ENCODE measurements at regions not wholly inside any gene's neighbourhood (a gene's known extent, or its start where the extent isn't known, plus 50 kb on each side); places are given as distances from the start of the nearest gene placed in this dataset.

DNA sequence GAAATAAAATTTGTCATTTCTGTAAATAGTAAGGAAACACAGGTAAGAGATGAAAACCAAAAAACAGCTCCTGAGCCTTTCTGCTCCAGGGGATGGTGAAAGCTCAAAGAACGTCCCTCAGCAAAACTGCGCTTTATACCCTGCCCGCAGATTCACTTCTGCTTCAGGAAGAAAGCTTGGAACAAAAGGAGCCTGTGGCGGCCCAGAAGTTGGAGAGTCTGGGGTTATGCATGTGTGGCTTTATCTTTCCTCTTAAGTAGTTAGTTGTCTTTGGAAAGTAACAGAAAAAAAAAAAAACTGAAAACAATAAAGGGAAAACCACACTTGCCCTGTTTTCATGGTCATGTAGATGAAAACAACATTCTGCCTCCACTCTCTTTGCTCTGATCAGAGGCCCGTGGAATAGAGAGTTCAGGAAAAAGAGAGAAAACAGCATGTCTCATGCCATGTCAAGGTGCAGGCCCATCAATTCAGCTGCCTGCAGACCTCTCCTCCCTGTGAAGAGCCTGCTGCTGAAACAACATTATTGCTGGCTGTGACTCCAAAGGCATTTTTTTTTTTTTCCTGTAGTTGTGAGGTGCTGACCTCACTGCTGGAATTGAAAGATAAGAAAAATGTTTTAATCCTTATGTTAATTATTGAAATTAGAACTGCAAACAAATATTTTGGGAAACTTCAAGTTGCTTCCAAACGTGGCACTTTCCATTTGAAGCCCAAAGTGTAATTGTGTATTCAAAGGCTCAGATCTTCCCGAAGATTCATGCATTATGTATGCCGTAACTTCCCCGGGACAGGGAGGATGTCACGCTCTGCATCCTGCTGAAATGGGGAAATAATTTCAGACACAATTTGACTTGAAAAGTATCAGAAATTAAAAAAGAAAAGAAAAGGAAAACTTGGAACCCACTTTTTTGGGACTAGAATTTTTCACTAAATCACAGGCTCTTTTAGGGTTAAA is 108.4 kb upstream of the ZNF385D start:
- no peak overlapping the region for H3K4me3 Mint-ChIP-seq
- no peak overlapping the region for H3K27ac ChIP-seq (ENCODE audit: low read length)
- H3K4me3 ChIP-seq (ENCODE audit: low read length) = no peak overlapping the region
- no peaks in the 10 kb centered on the region for H3K27me3 ChIP-seq (ENCODE audit: control insufficient read depth, insufficient read depth, low read length)
- WGBS (ENCODE audit: insufficient coverage) = 78% methylated on average over 10 of the region's 10 CpGs
- TF ChIP-seq, protein P1, sequence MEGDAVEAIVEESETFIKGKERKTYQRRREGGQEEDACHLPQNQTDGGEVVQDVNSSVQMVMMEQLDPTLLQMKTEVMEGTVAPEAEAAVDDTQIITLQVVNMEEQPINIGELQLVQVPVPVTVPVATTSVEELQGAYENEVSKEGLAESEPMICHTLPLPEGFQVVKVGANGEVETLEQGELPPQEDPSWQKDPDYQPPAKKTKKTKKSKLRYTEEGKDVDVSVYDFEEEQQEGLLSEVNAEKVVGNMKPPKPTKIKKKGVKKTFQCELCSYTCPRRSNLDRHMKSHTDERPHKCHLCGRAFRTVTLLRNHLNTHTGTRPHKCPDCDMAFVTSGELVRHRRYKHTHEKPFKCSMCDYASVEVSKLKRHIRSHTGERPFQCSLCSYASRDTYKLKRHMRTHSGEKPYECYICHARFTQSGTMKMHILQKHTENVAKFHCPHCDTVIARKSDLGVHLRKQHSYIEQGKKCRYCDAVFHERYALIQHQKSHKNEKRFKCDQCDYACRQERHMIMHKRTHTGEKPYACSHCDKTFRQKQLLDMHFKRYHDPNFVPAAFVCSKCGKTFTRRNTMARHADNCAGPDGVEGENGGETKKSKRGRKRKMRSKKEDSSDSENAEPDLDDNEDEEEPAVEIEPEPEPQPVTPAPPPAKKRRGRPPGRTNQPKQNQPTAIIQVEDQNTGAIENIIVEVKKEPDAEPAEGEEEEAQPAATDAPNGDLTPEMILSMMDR (IDR thresholded peaks at IDR 0.05) = no peak
- peaks cover 11% of the 10 kb centered on the region for H3K36me3 Mint-ChIP-seq
- DNase-seq (no peak), ATAC-seq (no peak)
- H3K27ac Mint-ChIP-seq = no peak overlapping the region
- intact Hi-C loops (cut with micrococcal nuclease) = no loop called here
- no peaks in the 10 kb centered on the region for H3K4me1 ChIP-seq (ENCODE audit: control insufficient read depth, insufficient read depth, low read length)
- H3K27me3 Mint-ChIP-seq (ENCODE audit: low read depth in 2 of 2) = no peaks in the 10 kb centered on the region
- no peaks in the 10 kb centered on the region for H3K36me3 ChIP-seq (ENCODE audit: control insufficient read depth, insufficient read depth, low read length)
- H3K4me1 Mint-ChIP-seq = no peaks in the 10 kb centered on the region
- peaks cover 10 to 17% of the 10 kb centered on the region in 2 donors for H3K9me3 Mint-ChIP-seq
- H3K9me3 ChIP-seq (ENCODE audit: control insufficient read depth, insufficient read depth, low read length) = no peaks in the 10 kb centered on the region

DNA sequence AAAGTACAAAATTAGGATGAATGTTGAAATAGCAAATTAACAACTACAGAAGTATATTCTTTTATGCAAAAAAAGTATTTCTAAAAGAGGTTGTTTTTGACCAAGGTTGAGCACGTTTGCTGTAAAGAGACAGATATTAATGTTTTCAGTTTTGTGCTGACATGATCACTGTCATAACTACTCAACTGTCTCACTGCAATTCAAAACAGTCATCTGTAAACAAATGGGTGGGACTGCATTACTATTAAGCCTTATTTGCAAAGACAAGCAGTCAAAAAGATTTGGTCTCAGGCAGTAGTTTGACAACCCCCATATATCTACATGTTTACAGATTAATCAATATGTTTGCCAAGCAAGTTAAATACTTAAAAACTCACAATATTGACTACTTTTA is 109.1 kb upstream of the ZNF385D start:
- TF ChIP-seq, protein P1 (IDR thresholded peaks at IDR 0.05) = no peak
- intact Hi-C loops (cut with micrococcal nuclease) = no loop called here
- H3K27me3 ChIP-seq (ENCODE audit: control insufficient read depth, insufficient read depth, low read length) = no peaks in the 10 kb centered on the region
- Mint-ChIP-seq H3K27me3 (ENCODE audit: low read depth in 2 of 2) (no peaks in the 10 kb centered on the region), H3K4me1 (no peaks in the 10 kb centered on the region), H3K4me3 (no peak overlapping the region), H3K36me3 (peaks cover 11% of the 10 kb centered on the region), H3K27ac (no peak overlapping the region), H3K9me3 (peaks cover 9 to 17% of the 10 kb centered on the region in 2 donors)
- DNase-seq (no peak), ATAC-seq (no peak)
- H3K27ac ChIP-seq (ENCODE audit: low read length) = no peak overlapping the region
- no peak overlapping the region for H3K4me3 ChIP-seq (ENCODE audit: low read length)
- H3K36me3 ChIP-seq (ENCODE audit: control insufficient read depth, insufficient read depth, low read length) = no peaks in the 10 kb centered on the region
- no peaks in the 10 kb centered on the region for H3K4me1 ChIP-seq (ENCODE audit: control insufficient read depth, insufficient read depth, low read length)
- WGBS (ENCODE audit: insufficient coverage) = no CpG with 5 or more reads among the region's 1 CpG
- H3K9me3 ChIP-seq (ENCODE audit: control insufficient read depth, insufficient read depth, low read length) = no peaks in the 10 kb centered on the region

DNA sequence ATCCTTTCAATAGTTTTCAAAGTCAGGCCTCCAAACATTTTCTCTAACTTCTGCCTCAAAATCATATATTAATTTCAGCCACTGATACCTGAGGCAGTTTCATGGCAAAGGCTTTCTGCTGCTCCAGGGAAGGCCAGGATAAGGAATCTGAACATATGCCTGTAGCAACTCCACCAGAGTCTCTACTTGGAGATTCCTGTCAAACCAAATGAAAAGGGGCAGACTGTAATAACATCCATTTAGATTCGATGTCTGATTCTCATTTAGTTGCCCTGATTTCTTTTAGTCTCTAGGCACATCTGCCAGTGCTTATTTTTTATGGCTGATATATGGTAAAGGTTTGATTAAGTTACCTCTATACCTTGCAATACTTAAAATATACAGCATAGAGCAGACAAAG is 109.6 kb upstream of the ZNF385D start:
- intact Hi-C loops (cut with micrococcal nuclease) = no loop called here
- no peaks in the 10 kb centered on the region for H3K4me1 Mint-ChIP-seq
- Histone ChIP-seq H3K27ac (ENCODE audit: low read length) (no peak overlapping the region), H3K27me3 (ENCODE audit: control insufficient read depth, insufficient read depth, low read length) (no peaks in the 10 kb centered on the region), H3K4me3 (ENCODE audit: low read length) (no peak overlapping the region), H3K4me1 (ENCODE audit: control insufficient read depth, insufficient read depth, low read length) (no peaks in the 10 kb centered on the region), H3K36me3 (ENCODE audit: control insufficient read depth, insufficient read depth, low read length) (no peaks in the 10 kb centered on the region), H3K9me3 (ENCODE audit: control insufficient read depth, insufficient read depth, low read length) (no peaks in the 10 kb centered on the region)
- ATAC-seq (no peak), DNase-seq (no peak)
- no peak overlapping the region for H3K27ac Mint-ChIP-seq
- WGBS (ENCODE audit: insufficient coverage) = 100% methylated on average over 1 of the region's 1 CpG
- no peaks in the 10 kb centered on the region for H3K27me3 Mint-ChIP-seq (ENCODE audit: low read depth in 2 of 2)
- peaks cover 9 to 13% of the 10 kb centered on the region in 2 donors for H3K9me3 Mint-ChIP-seq
- TF ChIP-seq, protein P1 (IDR thresholded peaks at IDR 0.05) = no peak
- H3K4me3 Mint-ChIP-seq = no peak overlapping the region
- H3K36me3 Mint-ChIP-seq = peaks cover 11% of the 10 kb centered on the region
